ENCODE measurements at regions not wholly inside any gene's neighbourhood (a gene's known extent, or its start where the extent isn't known, plus 50 kb on each side); places are given as distances from the start of the nearest gene placed in this dataset.

- Histone ChIP-seq H4K91ac (ENCODE audit: insufficient read length, low read depth, low read length) (no peak overlapping the region), H3K23ac (ENCODE audit: insufficient read length, low read depth, low read length) (no peak overlapping the region)
- H3K9me3 Mint-ChIP-seq: peaks cover 6 to 7% of the 10 kb centered on the region in 2 experiments; a peak in 4 of 5 replicates
Observed at GRCh38 chr13:33362986-33363727, 77.6 kb upstream of the STARD13 start.

More at GRCh38 chr13:33362986-33363727, 77.6 kb upstream of the STARD13 start:
- H2BK20ac ChIP-seq (ENCODE audit: low read depth, low read length, poor library complexity, severe bottlenecking): no peak overlapping the region
- H3T11ph ChIP-seq (ENCODE audit: low read length): no peak overlapping the region
- H4K20me1 ChIP-seq (ENCODE audit: control insufficient read depth, insufficient read depth, insufficient read length): no peaks in the 10 kb centered on the region
- no peak overlapping the region for H2BK12ac ChIP-seq (ENCODE audit: insufficient read length, low read depth, low read length)
- no peak overlapping the region for H3K14ac ChIP-seq (ENCODE audit: insufficient read depth, low read length)
- no peaks in the 10 kb centered on the region for H3K4me1 ChIP-seq (ENCODE audit: insufficient read depth, low read length)
- DNase-seq: no peak
- no peaks in the 10 kb centered on the region; the same call in 1 of the 2 replicates for H3K27me3 Mint-ChIP-seq (ENCODE audit: low read depth)
- no peaks in the 10 kb centered on the region for H3K79me1 ChIP-seq (ENCODE audit: insufficient read depth, low read depth, low read length, poor library complexity, severe bottlenecking)
- TF ChIP-seq CTCF (conservative IDR thresholded peaks at IDR 0.05): no peak
- H3K18ac ChIP-seq (ENCODE audit: insufficient read length, low read depth, low read length): no peak overlapping the region
- no peaks in the 10 kb centered on the region for H3K27me3 ChIP-seq (ENCODE audit: insufficient read depth, low read length)
- H4K8ac ChIP-seq (replicated peaks; ENCODE audit: insufficient read length, low read depth, low read length): no peak overlapping the region
- no peak overlapping the region for H2BK15ac ChIP-seq (ENCODE audit: low read depth, low read length)
- no peak overlapping the region for H2BK120ac ChIP-seq (ENCODE audit: low read depth, low read length, poor library complexity, severe bottlenecking)
- no peaks in the 10 kb centered on the region for H3K23me2 ChIP-seq (ENCODE audit: insufficient read length, low read depth, low read length, poor library complexity, severe bottlenecking)
- H2AK5ac ChIP-seq (ENCODE audit: insufficient read length, low read length): no peak overlapping the region
- H3K4ac ChIP-seq (ENCODE audit: low read depth, low read length): no peak overlapping the region
- no peak overlapping the region for H4K5ac ChIP-seq (ENCODE audit: insufficient read length, low read depth, low read length)
- H3K56ac ChIP-seq (ENCODE audit: insufficient read length, low read depth, low read length): no peak overlapping the region
- no peak overlapping the region for H3K9ac ChIP-seq (ENCODE audit: extremely low read depth, insufficient read length, low read length)
- no CpG with 5 or more reads among the region's 2 CpGs for WGBS (ENCODE audit: extremely low coverage, insufficient read length, low lambda C conversion rate)
- H3K27ac Mint-ChIP-seq: no peak overlapping the region
- H3K36me3 Mint-ChIP-seq (ENCODE audit: insufficient read depth in 1 of 3, low read depth in 3 of 3): peaks cover 4 to 8% (median 7%) of the 10 kb centered on the region in 3 experiments; a peak in 3 of 7 replicates
- H3K4me2 ChIP-seq (ENCODE audit: insufficient read depth, insufficient read length, low read length): no peak overlapping the region
- no peaks in the 10 kb centered on the region for H3K4me1 Mint-ChIP-seq
- H2BK5ac ChIP-seq (ENCODE audit: insufficient read length, low read length): no peak overlapping the region
- H3K4me3 Mint-ChIP-seq: no peak overlapping the region
- no peaks in the 10 kb centered on the region for H3K79me2 ChIP-seq (ENCODE audit: insufficient read depth, low read length)
- no peak overlapping the region for H3K27ac ChIP-seq (ENCODE audit: insufficient read length, low read depth, low read length)
- H2AFZ ChIP-seq (ENCODE audit: low read length): no peak overlapping the region
- no peaks in the 10 kb centered on the region for H3K9me3 ChIP-seq (ENCODE audit: control insufficient read depth, low read depth, low read length)
